GM12878 (cell line): ENCODE measurements at regions not wholly inside any gene's neighbourhood (a gene's known extent, or its start where the extent isn't known, plus 50 kb on each side); places are given as distances from the start of the nearest gene placed in this dataset.

ENCODE experiments used
- CTCF ChIP-seq, 3 experiments: IDR thresholded peaks in 2 of 3; conservative IDR thresholded peaks in 1 of 3; 2 replicates each; pipeline ENCODE4 v1.5.1; 2011; ENCODE audit warnings: low read depth in 3 of 3, low read length in 3 of 3, mild to moderate bottlenecking in 3 of 3, control low read depth in 2 of 3, moderate library complexity in 2 of 3, inconsistent platforms in 1 of 3, mixed read lengths in 1 of 3; ENCODE audit not compliant: control insufficient read depth in 2 of 3, insufficient read depth in 1 of 3; ENCODE audit errors: extremely low read depth in 1 of 3
- EZH2 ChIP-seq: IDR thresholded peaks from 2 replicates; pipeline ENCODE4 v1.6.1; 2012; ENCODE audit warnings: low read depth, mild to moderate bottlenecking, control low read depth, inconsistent platforms, low read length, borderline replicate concordance; ENCODE audit not compliant: control insufficient read depth
- MAX ChIP-seq: IDR thresholded peaks from 2 replicates; pipeline ENCODE4 v1.6.1; 2012; ENCODE audit warnings: low read depth, low read length, improper control_type of control experiment
- MYC ChIP-seq: IDR thresholded peaks from 2 replicates; pipeline ENCODE4 v1.6.1; 2011; ENCODE audit warnings: mild to moderate bottlenecking, low read length, moderate library complexity, inconsistent platforms; ENCODE audit not compliant: insufficient read depth, insufficient replicate concordance, insufficient read length, severe bottlenecking
- PBX3 ChIP-seq: IDR thresholded peaks from 2 replicates; pipeline ENCODE4 v1.6.1; 2011; ENCODE audit warnings: mild to moderate bottlenecking, low read depth, low read length, moderate library complexity; ENCODE audit not compliant: insufficient replicate concordance
- PKNOX1 ChIP-seq: fragments of 450-650 bp; IDR thresholded peaks from 2 replicates; pipeline ENCODE4 v1.6.1; 2016; ENCODE audit warnings: mild to moderate bottlenecking
- POLR2A ChIP-seq: IDR thresholded peaks from 2 replicates; pipeline ENCODE4 v1.6.1; 2011; ENCODE audit warnings: low read depth, mild to moderate bottlenecking, low read length
- POLR2AphosphoS5 ChIP-seq: IDR thresholded peaks from 2 replicates; pipeline ENCODE4 v1.6.1; 2011; ENCODE audit warnings: mild to moderate bottlenecking, low read length, inconsistent platforms
- RB1 ChIP-seq: fragments of 450-650 bp; formaldehyde crosslinking; IDR thresholded peaks from 2 replicates; pipeline ENCODE4 v1.6.1; 2017; ENCODE audit warnings: mild to moderate bottlenecking, borderline replicate concordance
- RCOR1 ChIP-seq: conservative IDR thresholded peaks from 2 replicates; pipeline ENCODE4 v1.6.1; 2012; ENCODE audit warnings: low read depth, low read length, improper control_type of control experiment
- TCF12 ChIP-seq: IDR thresholded peaks from 2 replicates; pipeline ENCODE4 v1.6.1; 2011; ENCODE audit warnings: low read depth, mild to moderate bottlenecking, low read length
- ZBTB11 ChIP-seq: fragments of 450-650 bp; formaldehyde crosslinking; IDR thresholded peaks from 2 replicates; pipeline ENCODE4 v1.5.0; 2022; ENCODE audit warnings: mild to moderate bottlenecking, missing genetic modification characterization
- ZNF274 ChIP-seq: IDR thresholded peaks from one replicate; pipeline ENCODE4 v1.8.0; 2011; ENCODE audit not compliant: insufficient read length, insufficient read depth

- TF ChIP-seq RCOR1: no peak
- TF ChIP-seq TCF12: no peak
- no peak for TF ChIP-seq PBX3
- no peak for TF ChIP-seq EZH2
- TF ChIP-seq ZNF274: no peak
- TF ChIP-seq RB1: no peak
- TF ChIP-seq POLR2AphosphoS5: no peak
- TF ChIP-seq PKNOX1: no peak
- TF ChIP-seq MYC: no peak
- TF ChIP-seq POLR2A: no peak
- no peak for TF ChIP-seq ZBTB11 (CRISPR knock-in tag)
- TF ChIP-seq MAX: no peak
- TF ChIP-seq CTCF (IDR thresholded peaks at IDR 0.05 in 2 of 3, conservative IDR thresholded peaks at IDR 0.05 in 1 of 3; ENCODE audit: control insufficient read depth in 2 of 3, extremely low read depth in 1 of 3, insufficient read depth in 1 of 3, low read depth in 3 of 3, low read length in 3 of 3): no peak
Measured at GRCh38 chr2:208990716-208991115, 433.1 kb upstream of the MAP2 start.
